ENCODE measurements at regions not wholly inside any gene's neighbourhood (a gene's known extent, or its start where the extent isn't known, plus 50 kb on each side); places are given as distances from the start of the nearest gene placed in this dataset.
A peak's percentile ranks its signal among the peaks of the same experiment; 100 is the strongest.
"Not testable (repeated sequence)": the region's sequence is repeated elsewhere in the genome, so short reads cannot be mapped to it uniquely, and the experiment has no call there.

- not testable (repeated sequence) for H3K36me3 ChIP-seq (replicated peaks; ENCODE audit: control insufficient read depth, insufficient read depth, low read length); DNase-seq; H3K4me3 ChIP-seq (ENCODE audit: insufficient read depth, low read depth, low read length)
- peaks cover 44% of the 10 kb centered on the region for H3K27me3 ChIP-seq (ENCODE audit: control insufficient read depth, insufficient read depth, low read length)
Observed at GRCh38 chr9:41075671-41076070, 52.8 kb downstream of the FOXD4L6 start.

GRCh38 chr9:41074356-41074942 lies 54.0 kb downstream of the FOXD4L6 start:
- not testable (repeated sequence) for H3K36me3 ChIP-seq (replicated peaks; ENCODE audit: control insufficient read depth, insufficient read depth, low read length)
- Histone ChIP-seq H3K4me3 (ENCODE audit: insufficient read depth, low read depth, low read length) (peak overlapping the region; percentile 43), H3K27me3 (ENCODE audit: control insufficient read depth, insufficient read depth, low read length) (peaks cover 44% of the 10 kb centered on the region)
- peak; percentile 54 for DNase-seq

- H3K36me3 ChIP-seq (replicated peaks; ENCODE audit: control insufficient read depth, insufficient read depth, low read length): not testable (repeated sequence)
- DNase-seq: peak; percentile 33
- peak overlapping the region; percentile 43; the same call in 1 of the 2 replicates for H3K4me3 ChIP-seq (ENCODE audit: insufficient read depth, low read depth, low read length)
- peaks cover 44% of the 10 kb centered on the region for H3K27me3 ChIP-seq (ENCODE audit: control insufficient read depth, insufficient read depth, low read length)
Observed at GRCh38 chr9:41073471-41074243, 54.8 kb downstream of the FOXD4L6 start.

GRCh38 chr9:41064125-41064795 lies 64.2 kb downstream of the FOXD4L6 start:
- not testable (repeated sequence) for H3K4me3 ChIP-seq (ENCODE audit: insufficient read depth, low read depth, low read length); H3K36me3 ChIP-seq (replicated peaks; ENCODE audit: control insufficient read depth, insufficient read depth, low read length); H3K27me3 ChIP-seq (ENCODE audit: control insufficient read depth, insufficient read depth, low read length); DNase-seq

- H3K4me3 ChIP-seq (ENCODE audit: insufficient read depth, low read depth, low read length); H3K36me3 ChIP-seq (replicated peaks; ENCODE audit: control insufficient read depth, insufficient read depth, low read length); H3K27me3 ChIP-seq (ENCODE audit: control insufficient read depth, insufficient read depth, low read length); DNase-seq: not testable (repeated sequence)
Observed at GRCh38 chr9:41063243-41063642, 65.2 kb downstream of the FOXD4L6 start.

- not testable (repeated sequence) for H3K36me3 ChIP-seq (replicated peaks; ENCODE audit: control insufficient read depth, insufficient read depth, low read length); DNase-seq; H3K27me3 ChIP-seq (ENCODE audit: control insufficient read depth, insufficient read depth, low read length); H3K4me3 ChIP-seq (ENCODE audit: insufficient read depth, low read depth, low read length)
Observed at GRCh38 chr9:41059603-41060002, 68.9 kb downstream of the FOXD4L6 start.

GRCh38 chr9:41053666-41054363 lies 74.7 kb downstream of the FOXD4L6 start:
- H3K27me3 ChIP-seq (ENCODE audit: control insufficient read depth, insufficient read depth, low read length); H3K36me3 ChIP-seq (replicated peaks; ENCODE audit: control insufficient read depth, insufficient read depth, low read length); DNase-seq; H3K4me3 ChIP-seq (ENCODE audit: insufficient read depth, low read depth, low read length): not testable (repeated sequence)

- not testable (repeated sequence) for H3K36me3 ChIP-seq (replicated peaks; ENCODE audit: control insufficient read depth, insufficient read depth, low read length); H3K4me3 ChIP-seq (ENCODE audit: insufficient read depth, low read depth, low read length); DNase-seq; H3K27me3 ChIP-seq (ENCODE audit: control insufficient read depth, insufficient read depth, low read length)
Observed at GRCh38 chr9:41048672-41049071, 79.8 kb downstream of the FOXD4L6 start.

GRCh38 chr9:41047792-41048191 lies 80.7 kb downstream of the FOXD4L6 start:
- not testable (repeated sequence) for H3K4me3 ChIP-seq (ENCODE audit: insufficient read depth, low read depth, low read length); H3K27me3 ChIP-seq (ENCODE audit: control insufficient read depth, insufficient read depth, low read length); H3K36me3 ChIP-seq (replicated peaks; ENCODE audit: control insufficient read depth, insufficient read depth, low read length); DNase-seq

GRCh38 chr9:41044930-41045329 lies 83.6 kb downstream of the FOXD4L6 start:
- not testable (repeated sequence) for H3K36me3 ChIP-seq (replicated peaks; ENCODE audit: control insufficient read depth, insufficient read depth, low read length)

GRCh38 chr9:41043433-41043832 lies 85.0 kb downstream of the FOXD4L6 start:
- not testable (repeated sequence) for H3K27me3 ChIP-seq (ENCODE audit: control insufficient read depth, insufficient read depth, low read length); H3K36me3 ChIP-seq (replicated peaks; ENCODE audit: control insufficient read depth, insufficient read depth, low read length); H3K4me3 ChIP-seq (ENCODE audit: insufficient read depth, low read depth, low read length); DNase-seq

More at GRCh38 chr9:41044930-41045329, 83.6 kb downstream of the FOXD4L6 start:
- H3K4me3 ChIP-seq (ENCODE audit: insufficient read depth, low read depth, low read length); H3K27me3 ChIP-seq (ENCODE audit: control insufficient read depth, insufficient read depth, low read length); DNase-seq: not testable (repeated sequence)

GRCh38 chr9:41042111-41042510 lies 86.4 kb downstream of the FOXD4L6 start:
- H3K4me3 ChIP-seq (ENCODE audit: insufficient read depth, low read depth, low read length); H3K27me3 ChIP-seq (ENCODE audit: control insufficient read depth, insufficient read depth, low read length); DNase-seq; H3K36me3 ChIP-seq (replicated peaks; ENCODE audit: control insufficient read depth, insufficient read depth, low read length): not testable (repeated sequence)

GRCh38 chr9:41040705-41041342 lies 87.7 kb downstream of the FOXD4L6 start:
- not testable (repeated sequence) for H3K4me3 ChIP-seq (ENCODE audit: insufficient read depth, low read depth, low read length); DNase-seq; H3K36me3 ChIP-seq (replicated peaks; ENCODE audit: control insufficient read depth, insufficient read depth, low read length); H3K27me3 ChIP-seq (ENCODE audit: control insufficient read depth, insufficient read depth, low read length)

- DNase-seq; H3K4me3 ChIP-seq (ENCODE audit: insufficient read depth, low read depth, low read length); H3K27me3 ChIP-seq (ENCODE audit: control insufficient read depth, insufficient read depth, low read length); H3K36me3 ChIP-seq (replicated peaks; ENCODE audit: control insufficient read depth, insufficient read depth, low read length): not testable (repeated sequence)
Observed at GRCh38 chr9:41035276-41035675, 93.2 kb downstream of the FOXD4L6 start.

All from H7 (cell line).